ENCODE measurements at regions not wholly inside any gene's neighbourhood (a gene's known extent, or its start where the extent isn't known, plus 50 kb on each side); places are given as distances from the start of the nearest gene placed in this dataset.

- TF ChIP-seq, protein P1, sequence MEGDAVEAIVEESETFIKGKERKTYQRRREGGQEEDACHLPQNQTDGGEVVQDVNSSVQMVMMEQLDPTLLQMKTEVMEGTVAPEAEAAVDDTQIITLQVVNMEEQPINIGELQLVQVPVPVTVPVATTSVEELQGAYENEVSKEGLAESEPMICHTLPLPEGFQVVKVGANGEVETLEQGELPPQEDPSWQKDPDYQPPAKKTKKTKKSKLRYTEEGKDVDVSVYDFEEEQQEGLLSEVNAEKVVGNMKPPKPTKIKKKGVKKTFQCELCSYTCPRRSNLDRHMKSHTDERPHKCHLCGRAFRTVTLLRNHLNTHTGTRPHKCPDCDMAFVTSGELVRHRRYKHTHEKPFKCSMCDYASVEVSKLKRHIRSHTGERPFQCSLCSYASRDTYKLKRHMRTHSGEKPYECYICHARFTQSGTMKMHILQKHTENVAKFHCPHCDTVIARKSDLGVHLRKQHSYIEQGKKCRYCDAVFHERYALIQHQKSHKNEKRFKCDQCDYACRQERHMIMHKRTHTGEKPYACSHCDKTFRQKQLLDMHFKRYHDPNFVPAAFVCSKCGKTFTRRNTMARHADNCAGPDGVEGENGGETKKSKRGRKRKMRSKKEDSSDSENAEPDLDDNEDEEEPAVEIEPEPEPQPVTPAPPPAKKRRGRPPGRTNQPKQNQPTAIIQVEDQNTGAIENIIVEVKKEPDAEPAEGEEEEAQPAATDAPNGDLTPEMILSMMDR (IDR thresholded peaks at IDR 0.05), result no peak
- no peak for TF ChIP-seq POLR2A (IDR thresholded peaks at IDR 0.05)
Measured at GRCh38 chr11:33616552-33616951, 84.1 kb downstream of the C11orf91 start.
